GM08714 (cell line): ENCODE measurements at regions not wholly inside any gene's neighbourhood (a gene's known extent, or its start where the extent isn't known, plus 50 kb on each side); places are given as distances from the start of the nearest gene placed in this dataset.

Source experiments
- H3K4me3 ChIP-seq: fragments of 200-500 bp; sonication (Bioruptor generic); 2 replicates; pipeline ENCODE4 v1.5.1; 2014; ENCODE audit warnings: mild to moderate bottlenecking, low read length, inconsistent platforms
- ZNF274 ChIP-seq: IDR thresholded peaks from 2 replicates; pipeline ENCODE4 v1.6.1; 2012; ENCODE audit warnings: mild to moderate bottlenecking, low read depth, low read length

DNA sequence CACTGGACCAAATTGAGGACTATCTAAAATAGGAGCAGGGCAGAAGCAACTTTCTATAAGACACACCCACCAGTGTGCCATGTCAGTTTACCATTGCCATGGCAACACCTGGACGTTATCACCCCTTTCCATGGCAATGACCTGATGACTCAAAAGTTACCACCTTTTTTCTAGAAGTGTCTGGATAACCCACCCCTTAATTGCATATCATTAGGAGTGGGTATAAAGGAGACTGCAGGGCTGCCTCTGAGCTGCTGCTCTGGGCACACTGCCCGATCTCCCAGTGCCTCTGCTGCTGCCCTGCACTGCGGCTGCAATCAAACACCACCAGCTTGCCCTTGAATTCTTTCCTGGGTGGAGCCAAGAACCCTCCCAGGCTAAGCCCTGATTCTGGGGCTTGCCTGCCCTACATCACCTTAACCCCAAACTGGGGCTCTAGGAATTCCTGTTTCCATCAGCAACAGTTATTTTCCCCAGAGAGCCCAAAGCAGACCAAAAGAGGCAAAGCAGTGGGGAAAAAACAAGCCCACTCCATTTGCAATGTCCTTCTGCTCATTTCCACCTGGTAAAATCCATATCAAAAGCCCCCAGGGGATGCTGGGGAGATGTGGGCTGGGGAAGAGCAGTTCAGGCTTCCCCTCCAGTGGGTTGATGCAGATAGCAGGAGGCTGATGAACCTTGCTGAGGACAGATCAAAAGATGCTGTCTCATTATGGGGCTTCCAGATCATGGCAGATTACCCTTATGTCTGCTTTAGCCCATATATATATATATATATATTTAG, 129.5 kb upstream of the NCOR2 start:
- no peak for TF ChIP-seq ZNF274
- H3K4me3 ChIP-seq, result no peak overlapping the region

DNA sequence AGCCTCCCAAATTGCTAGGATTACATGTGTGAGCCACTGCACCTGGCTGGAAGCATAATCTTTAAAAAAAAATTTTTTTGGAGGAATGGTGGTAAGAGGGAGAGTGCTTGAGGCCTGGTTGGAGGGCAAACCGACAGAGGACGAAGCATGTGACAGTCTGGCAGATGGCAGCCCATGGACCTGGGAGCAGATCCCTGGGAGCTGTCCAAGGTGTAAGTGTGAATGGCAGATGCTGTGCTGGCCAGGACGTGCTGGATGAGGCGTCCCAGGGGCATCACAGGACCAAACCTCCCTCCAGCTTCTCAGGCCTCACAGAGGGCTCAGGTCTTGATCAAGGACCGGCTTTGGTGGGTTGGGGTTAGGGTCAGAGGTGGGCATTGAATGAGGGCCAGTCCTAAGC, 128.4 kb upstream of the NCOR2 start:
- H3K4me3 ChIP-seq, result no peak overlapping the region
- TF ChIP-seq ZNF274, result no peak

DNA sequence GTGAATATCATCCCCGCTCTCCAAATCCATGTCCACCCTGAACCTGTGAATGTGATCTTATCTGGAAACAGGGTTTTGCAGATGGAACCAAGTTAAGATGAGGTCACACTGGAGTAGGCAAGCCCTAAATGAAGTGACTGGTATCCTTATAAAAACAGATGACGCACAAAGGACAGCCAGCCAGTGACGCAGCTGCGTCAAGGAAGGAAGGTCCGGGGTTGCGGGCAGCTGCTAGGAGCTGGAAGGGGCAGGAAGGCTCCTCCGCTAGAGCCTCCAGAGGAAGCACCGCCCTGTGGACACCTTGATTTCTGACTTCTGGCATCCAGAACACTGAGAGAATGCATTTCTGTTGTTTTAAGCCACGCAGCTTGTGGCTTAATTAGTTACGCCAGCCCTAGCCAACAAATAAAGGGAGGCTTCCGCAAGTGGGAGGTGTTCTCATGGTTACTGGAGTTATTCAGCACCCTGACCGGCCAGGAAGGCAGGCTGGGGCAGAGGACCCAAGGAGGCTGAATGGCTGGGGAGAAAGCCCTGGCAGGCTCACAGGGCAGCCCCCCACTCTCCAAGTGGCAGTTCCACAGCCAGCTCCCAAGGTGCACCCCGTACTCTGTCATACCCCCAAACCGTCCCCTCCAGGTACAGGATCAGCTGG, 127.6 kb upstream of the NCOR2 start:
- TF ChIP-seq ZNF274, result no peak
- no peak overlapping the region for H3K4me3 ChIP-seq

- no peak for TF ChIP-seq ZNF274
- no peak overlapping the region for H3K4me3 ChIP-seq
Measured at GRCh38 chr12:124694250-124694649, 126.8 kb upstream of the NCOR2 start.

DNA sequence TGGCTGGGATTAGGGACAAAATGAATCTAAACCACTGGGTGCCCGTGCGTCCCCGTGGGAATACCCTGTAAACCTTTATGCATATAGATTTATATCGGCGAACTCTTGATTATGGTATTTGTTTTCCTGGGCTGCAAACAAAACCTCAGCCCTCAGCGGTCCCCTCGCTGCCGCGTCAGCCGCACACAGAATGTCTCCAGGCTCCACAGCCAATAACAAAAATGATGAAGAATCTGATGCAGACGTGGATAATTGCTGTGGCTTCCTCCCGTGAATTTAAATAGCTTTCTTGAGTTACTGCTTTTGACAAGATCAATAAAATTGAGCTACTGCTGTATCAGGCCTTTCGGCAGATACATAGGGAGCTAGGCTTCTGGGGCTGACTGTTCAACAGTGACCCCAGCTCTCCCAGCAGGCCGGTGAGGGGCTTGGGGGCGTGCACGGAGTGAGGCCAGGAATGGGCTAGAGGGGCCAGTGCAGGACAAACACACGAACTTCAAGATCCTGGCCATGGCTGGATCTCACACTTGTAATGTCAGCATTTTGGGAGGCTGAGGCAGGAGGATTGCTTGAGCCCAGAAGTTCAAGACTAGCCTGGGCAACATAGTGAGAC, 125.8 kb upstream of the NCOR2 start:
- no peak for TF ChIP-seq ZNF274
- H3K4me3 ChIP-seq, result no peak overlapping the region

- no peak for TF ChIP-seq ZNF274
- H3K4me3 ChIP-seq, result no peak overlapping the region
Measured at GRCh38 chr12:124692443-124692842, 125.0 kb upstream of the NCOR2 start.

DNA sequence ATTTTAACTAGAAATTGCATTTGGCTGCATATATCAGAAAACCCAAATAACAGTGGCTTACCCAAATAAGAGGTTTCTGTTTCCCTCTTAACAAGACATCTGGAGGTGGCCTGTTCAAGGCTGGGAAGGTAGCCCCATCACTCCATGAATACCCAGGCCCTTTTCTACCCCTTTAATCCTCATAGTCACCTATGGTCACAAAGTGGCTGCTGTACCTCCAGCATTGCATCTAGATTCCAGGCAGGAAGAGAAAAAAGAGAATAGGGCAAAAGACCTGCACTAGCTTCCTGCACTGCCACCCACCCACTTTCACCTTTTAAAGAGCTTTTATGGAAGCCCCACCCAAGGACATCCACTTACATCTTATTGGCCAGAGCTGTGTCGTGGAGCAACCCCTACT, 124.0 kb upstream of the NCOR2 start:
- TF ChIP-seq ZNF274, result no peak
- H3K4me3 ChIP-seq, result no peak overlapping the region

GRCh38 chr12:124689631-124690030, 122.2 kb upstream of the NCOR2 start:
- TF ChIP-seq ZNF274, result no peak
- H3K4me3 ChIP-seq, result no peak overlapping the region

DNA sequence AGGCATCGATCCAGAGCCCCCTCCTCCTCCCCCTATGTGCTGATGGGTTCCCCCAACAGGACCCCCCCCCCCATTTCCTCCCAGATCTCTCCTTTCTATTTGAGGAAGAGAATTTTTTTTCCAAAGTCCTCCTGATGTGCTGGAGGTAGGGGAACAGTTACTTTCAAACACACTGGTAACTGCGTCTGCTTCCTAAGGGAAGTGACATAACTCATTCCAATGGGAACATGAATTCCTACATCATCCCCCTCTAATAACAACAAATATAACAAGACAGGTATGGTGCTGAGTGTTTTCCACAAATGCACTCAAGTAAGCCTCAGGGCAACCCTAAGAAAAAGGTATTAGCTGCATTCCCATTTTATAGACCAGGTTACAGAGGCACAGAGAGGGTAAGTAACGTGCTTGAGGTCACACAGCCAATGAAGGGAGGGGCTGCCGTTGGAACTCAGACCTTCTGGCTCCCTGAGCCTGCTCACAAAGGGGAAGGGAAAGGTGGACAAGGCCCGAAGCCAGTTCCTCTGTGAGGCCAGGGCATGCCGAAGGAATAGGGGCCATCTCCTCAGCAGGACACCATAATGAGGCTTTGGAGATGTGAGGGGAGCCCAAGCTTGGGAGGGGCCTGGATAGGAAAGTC, 121.1 kb upstream of the NCOR2 start:
- no peak for TF ChIP-seq ZNF274
- H3K4me3 ChIP-seq, result no peak overlapping the region

GRCh38 chr12:124687917-124688316, 120.5 kb upstream of the NCOR2 start:
- no peak overlapping the region for H3K4me3 ChIP-seq
- no peak for TF ChIP-seq ZNF274

- TF ChIP-seq ZNF274, result no peak
Measured at GRCh38 chr12:124687174-124687902, 119.9 kb upstream of the NCOR2 start.

GRCh38 chr12:124686370-124687173, 119.2 kb upstream of the NCOR2 start:
- H3K4me3 ChIP-seq, result no peak overlapping the region
- no peak for TF ChIP-seq ZNF274

More at GRCh38 chr12:124687174-124687902, 119.9 kb upstream of the NCOR2 start:
- no peak overlapping the region for H3K4me3 ChIP-seq

DNA sequence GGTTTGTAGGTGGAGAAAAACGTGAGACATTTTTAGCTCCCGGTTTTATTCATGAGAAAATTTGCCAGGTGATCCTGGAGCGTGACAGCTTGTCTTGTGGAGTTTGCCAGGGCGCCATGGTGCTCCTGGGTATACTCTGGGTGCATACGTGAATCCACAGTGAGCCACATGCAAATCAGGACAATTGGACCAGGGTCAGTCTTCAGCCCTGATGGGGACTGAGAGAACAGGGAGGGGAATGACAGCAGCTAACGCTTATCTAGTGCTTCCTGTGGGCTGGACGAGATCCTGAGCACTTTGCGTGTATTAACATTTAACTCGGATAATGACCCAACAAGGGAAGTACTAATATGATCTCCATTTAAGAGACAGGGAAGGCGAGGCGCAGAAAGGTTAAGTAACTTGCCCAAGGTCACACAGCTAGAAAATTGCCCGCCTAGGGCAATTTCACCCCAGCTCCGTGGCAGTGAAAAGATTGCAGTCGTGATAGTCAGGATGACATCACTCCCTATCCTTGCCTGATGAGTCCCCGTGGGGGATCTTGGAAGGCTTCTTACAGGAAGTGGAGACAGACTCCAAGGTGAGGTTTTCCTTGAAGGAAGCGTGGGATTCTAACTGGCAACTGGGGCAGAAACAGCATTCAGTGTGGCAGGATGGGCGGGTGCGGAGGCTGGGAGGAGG, 118.4 kb upstream of the NCOR2 start:
- TF ChIP-seq ZNF274, result no peak
- no peak overlapping the region for H3K4me3 ChIP-seq
